ENCODE measurements at regions not wholly inside any gene's neighbourhood (a gene's known extent, or its start where the extent isn't known, plus 50 kb on each side); places are given as distances from the start of the nearest gene placed in this dataset.

DNA sequence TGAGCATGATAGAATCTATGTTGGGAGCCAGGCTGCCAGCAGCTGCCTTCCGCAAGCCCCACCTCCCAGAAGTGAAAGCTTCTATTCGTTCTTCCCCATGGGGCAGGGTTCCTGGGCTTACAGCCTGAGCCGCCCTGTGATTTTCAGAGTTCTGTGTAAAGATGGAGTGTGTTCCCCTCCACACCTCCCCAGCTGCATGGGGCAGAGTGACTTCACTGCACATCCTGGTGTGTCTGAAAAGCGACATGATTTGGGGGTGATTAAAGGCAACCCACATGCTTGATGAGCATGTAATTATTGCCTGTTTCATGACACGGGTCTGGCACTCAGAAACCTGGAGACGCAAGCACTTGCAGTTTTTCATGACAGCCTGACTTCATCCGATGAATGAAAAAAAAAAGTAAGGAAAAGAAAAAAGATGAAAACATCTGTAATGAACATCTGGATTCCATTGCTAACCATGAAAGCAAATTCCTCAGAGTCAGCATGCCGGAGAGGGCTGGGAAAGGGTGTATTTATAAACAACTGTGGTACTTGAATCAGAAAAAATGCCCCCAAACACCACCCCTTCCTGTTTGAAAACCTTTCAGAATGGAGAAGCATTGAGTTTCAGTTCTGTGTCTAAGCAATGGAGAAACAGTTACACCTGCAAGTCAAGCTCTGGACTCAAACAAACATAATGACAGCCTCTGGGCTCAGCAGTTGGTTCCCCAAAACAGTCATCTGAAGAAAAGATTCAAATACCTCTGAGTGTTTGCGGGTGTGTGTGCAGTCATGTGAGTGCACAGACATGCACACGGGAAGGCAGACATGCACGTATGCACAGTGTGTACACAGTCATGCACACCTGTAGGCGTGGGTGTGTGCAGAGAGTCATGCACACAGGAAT, 266.0 kb downstream of the ENGASE start:
- no peak for TF ChIP-seq CTCF (IDR thresholded peaks at IDR 0.05; ENCODE audit: low read depth, low read length)
- TF ChIP-seq POLR2A (IDR thresholded peaks at IDR 0.05; ENCODE audit: extremely low read depth, insufficient read length), result no peak
- TF ChIP-seq MYC (IDR thresholded peaks at IDR 0.05; ENCODE audit: low read depth, low read length), result no peak
- TF ChIP-seq MAX (IDR thresholded peaks at IDR 0.05; ENCODE audit: low read depth, low read length), result no peak
